Small intestine (tissue), 7 donors: ENCODE measurements at regions not wholly inside any gene's neighbourhood (a gene's known extent, or its start where the extent isn't known, plus 50 kb on each side); places are given as distances from the start of the nearest gene placed in this dataset.

ENCODE experiments used
- DNase-seq, 2 donors: peaks; one replicate each; pipeline versions ENCODE4 v3.0.0 to v3.0.0-alpha.2; 2013
- FAIRE-seq: peaks from 2 replicates; lab custom pipeline; 2012; peaks lifted over from hg19 to GRCh38; lab: Jason Lieb, UNC
- H3K27ac ChIP-seq, 3 donors: one replicate each; pipeline ENCODE4 v1.5.1; 2013; ENCODE audit warnings: low read length in 2 of 3, mild to moderate bottlenecking in 2 of 3, control low read depth in 1 of 3, inconsistent platforms in 1 of 3, low read depth in 1 of 3, moderate library complexity in 1 of 3
- H3K27me3 ChIP-seq, 3 donors: one replicate each; pipeline ENCODE4 v1.6.1; 2013; ENCODE audit warnings: low read length in 3 of 3, inconsistent platforms in 1 of 3; ENCODE audit not compliant: control insufficient read depth in 3 of 3, insufficient read depth in 3 of 3
- H3K36me3 ChIP-seq, 3 donors: one replicate each; pipeline ENCODE4 v1.6.1; 2013; ENCODE audit warnings: low read length in 3 of 3, inconsistent platforms in 1 of 3, low read depth in 1 of 3, mild to moderate bottlenecking in 1 of 3, moderate library complexity in 1 of 3; ENCODE audit not compliant: control insufficient read depth in 3 of 3, insufficient read depth in 2 of 3
- H3K4me1 ChIP-seq, 3 donors: one replicate each; pipeline ENCODE4 v1.6.1; 2013; ENCODE audit warnings: low read length in 2 of 3, inconsistent platforms in 1 of 3, low read depth in 1 of 3, mild to moderate bottlenecking in 1 of 3, moderate library complexity in 1 of 3; ENCODE audit not compliant: control insufficient read depth in 3 of 3, insufficient read depth in 2 of 3
- H3K4me3 ChIP-seq, 3 donors: one replicate each; pipeline ENCODE4 v1.5.1; 2013; ENCODE audit warnings: low read length in 3 of 3, control low read depth in 1 of 3, inconsistent platforms in 1 of 3, low read depth in 1 of 3, mild to moderate bottlenecking in 1 of 3, moderate library complexity in 1 of 3
- H3K9me3 ChIP-seq, 2 donors: one replicate each; pipeline ENCODE4 v1.6.1; 2013; ENCODE audit warnings: low read depth in 1 of 2, low read length in 1 of 2; ENCODE audit not compliant: control insufficient read depth in 2 of 2, insufficient read depth in 1 of 2
- WGBS, 3 donors: extraction: QIAGEN DNeasy Blood & Tissue Kit; methylation state at CpG; one replicate each; pipeline ENCODE4 v1.1.7; 2013; 5-methylcytosine and 5-hydroxymethylcytosine counted together
- donor health status: healthy with polysubstance abuse.
- donor health status: control.
- donor health status: control.
- donor health status: Bipolar disorder and iron deficiency.
- donor health status: healthy.

- H3K36me3 ChIP-seq, result no peaks in the 10 kb centered on the region
- no peaks in the 10 kb centered on the region for H3K27me3 ChIP-seq
- FAIRE-seq (no peak), DNase-seq (no peak)
- H3K27ac ChIP-seq, result no peak overlapping the region
- no peak overlapping the region for H3K4me3 ChIP-seq
- WGBS, 3 donors, result 50 to 71% (median 56%) methylated on average over 4 to 5 of the region's 5 CpGs
- no peaks in the 10 kb centered on the region for H3K4me1 ChIP-seq
- H3K9me3 ChIP-seq, result no peaks in the 10 kb centered on the region
Observed at GRCh38 chr1:29653034-29653810, 416.9 kb downstream of the PTPRU start.

DNA sequence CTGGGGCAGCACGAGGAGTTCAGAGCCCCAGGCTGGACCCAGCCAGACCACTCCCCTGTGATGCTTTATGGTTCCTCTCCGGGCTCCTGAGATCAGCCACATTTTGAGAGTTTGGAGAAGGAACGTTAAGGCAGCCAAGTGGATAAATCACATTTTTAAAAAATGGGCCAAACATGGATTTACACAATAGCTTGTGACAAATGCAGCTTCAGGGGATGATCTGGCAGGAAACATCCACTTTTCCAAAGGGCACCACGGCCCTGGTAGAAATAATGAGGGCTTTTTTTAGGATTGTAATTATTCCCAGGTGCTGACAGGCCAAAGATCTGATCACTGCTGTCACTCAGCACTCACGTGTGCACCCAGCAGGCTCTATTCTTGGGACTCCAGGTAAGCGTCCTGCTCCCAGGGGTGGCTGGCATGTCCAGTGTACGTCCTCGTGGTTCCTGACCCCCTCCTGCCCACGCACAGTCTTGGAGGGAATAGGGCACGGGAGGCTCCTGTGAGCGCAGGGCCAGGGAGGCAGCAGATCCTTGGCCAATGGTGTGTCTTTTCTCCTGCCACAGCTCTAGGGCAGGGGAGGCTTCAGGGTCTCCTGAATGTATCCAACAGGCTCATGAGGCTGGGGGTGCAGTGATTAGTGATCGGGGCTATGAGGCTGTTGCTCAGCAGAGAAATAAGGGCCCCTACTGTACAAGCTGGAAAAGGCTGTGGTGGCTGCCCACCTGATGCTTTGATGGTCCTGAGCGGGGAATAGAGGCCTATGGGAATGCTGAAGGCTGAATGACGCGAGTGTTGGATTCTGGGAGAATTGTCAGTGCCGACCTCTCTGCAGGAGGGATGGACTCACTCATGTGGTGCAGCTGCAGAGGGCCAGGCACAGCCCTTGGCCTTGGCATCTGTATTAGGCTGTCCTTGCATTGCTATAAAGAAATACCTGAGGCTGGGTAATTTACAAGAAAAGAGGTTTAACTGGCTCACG, 415.7 kb downstream of the PTPRU start:
- Histone ChIP-seq H3K27me3 (no peaks in the 10 kb centered on the region), H3K9me3 (no peaks in the 10 kb centered on the region), H3K36me3 (no peaks in the 10 kb centered on the region), H3K27ac (no peak overlapping the region), H3K4me1 (no peaks in the 10 kb centered on the region), H3K4me3 (no peak overlapping the region)
- DNase-seq (no peak), FAIRE-seq (no peak)
- WGBS, 3 donors, result 55 to 72% (median 71%) methylated on average over 17 of the region's 17 CpGs

- Histone ChIP-seq H3K9me3 (no peaks in the 10 kb centered on the region), H3K27me3 (peaks cover 0 to 3% (median 0%) of the 10 kb centered on the region in 3 donors), H3K27ac (no peak overlapping the region), H3K36me3 (no peaks in the 10 kb centered on the region), H3K4me3 (no peak overlapping the region), H3K4me1 (no peaks in the 10 kb centered on the region)
- DNase-seq, result no peak
- no peak for FAIRE-seq
Observed at GRCh38 chr1:29651246-29651645, 414.9 kb downstream of the PTPRU start.

GRCh38 chr1:29650476-29650875, 414.2 kb downstream of the PTPRU start:
- no peak overlapping the region for H3K4me3 ChIP-seq
- no peaks in the 10 kb centered on the region for H3K36me3 ChIP-seq
- H3K27ac ChIP-seq, result no peak overlapping the region
- no peak for FAIRE-seq
- H3K9me3 ChIP-seq, result no peaks in the 10 kb centered on the region
- no peaks in the 10 kb centered on the region for H3K4me1 ChIP-seq
- WGBS, 3 donors, result 71 to 83% (median 82%) methylated on average over 3 of the region's 3 CpGs
- DNase-seq, result no peak
- H3K27me3 ChIP-seq, result peaks cover 0 to 3% (median 0%) of the 10 kb centered on the region in 3 donors

DNA sequence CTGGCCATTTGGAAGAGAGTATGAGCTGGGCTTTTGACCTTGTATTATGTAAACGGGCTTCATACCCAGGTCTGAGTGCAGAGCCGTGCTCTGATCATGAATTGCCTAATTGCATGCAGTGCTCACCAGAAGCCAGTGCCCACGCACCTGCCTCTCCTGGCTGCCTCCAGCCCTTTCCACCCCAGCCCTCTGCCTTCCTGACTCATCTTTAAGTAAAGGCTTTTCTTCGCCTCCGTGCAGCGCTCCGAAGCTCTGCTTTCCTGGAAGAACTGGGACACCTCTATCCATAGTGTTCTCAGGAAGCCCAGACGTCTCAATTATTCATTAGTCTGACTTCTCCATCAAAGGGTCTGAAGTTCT, 413.7 kb downstream of the PTPRU start:
- H3K36me3 ChIP-seq, result no peaks in the 10 kb centered on the region
- H3K27me3 ChIP-seq, result peaks cover 0 to 3% (median 0%) of the 10 kb centered on the region in 3 donors
- no peak overlapping the region for H3K4me3 ChIP-seq
- FAIRE-seq (no peak), DNase-seq (no peak)
- H3K27ac ChIP-seq, result no peak overlapping the region
- no peaks in the 10 kb centered on the region for H3K9me3 ChIP-seq
- WGBS, 3 donors, result 62 to 82% (median 72%) methylated on average over 8 of the region's 8 CpGs
- H3K4me1 ChIP-seq, result no peaks in the 10 kb centered on the region

- H3K4me1 ChIP-seq, result no peaks in the 10 kb centered on the region
- H3K36me3 ChIP-seq, result no peaks in the 10 kb centered on the region
- H3K9me3 ChIP-seq, result no peaks in the 10 kb centered on the region
- no peak for DNase-seq
- WGBS, 3 donors, result 75 to 80% (median 78%) methylated on average over 15 of the region's 15 CpGs
- no peak for FAIRE-seq
- H3K4me3 ChIP-seq, result no peak overlapping the region
- peaks cover 0 to 3% (median 0%) of the 10 kb centered on the region in 3 donors for H3K27me3 ChIP-seq
- H3K27ac ChIP-seq, result no peak overlapping the region
Observed at GRCh38 chr1:29649189-29650040, 413.1 kb downstream of the PTPRU start.

- no peaks in the 10 kb centered on the region for H3K36me3 ChIP-seq
- H3K27me3 ChIP-seq, result peaks cover 0 to 3% (median 0%) of the 10 kb centered on the region in 3 donors
- no peak overlapping the region for H3K27ac ChIP-seq
- no peaks in the 10 kb centered on the region for H3K4me1 ChIP-seq
- FAIRE-seq (no peak), DNase-seq (no peak)
- WGBS, 3 donors, result 86 to 88% (median 87%) methylated on average over 3 of the region's 3 CpGs
- no peak overlapping the region for H3K4me3 ChIP-seq
- H3K9me3 ChIP-seq, result no peaks in the 10 kb centered on the region
Observed at GRCh38 chr1:29648798-29649188, 412.5 kb downstream of the PTPRU start.

DNA sequence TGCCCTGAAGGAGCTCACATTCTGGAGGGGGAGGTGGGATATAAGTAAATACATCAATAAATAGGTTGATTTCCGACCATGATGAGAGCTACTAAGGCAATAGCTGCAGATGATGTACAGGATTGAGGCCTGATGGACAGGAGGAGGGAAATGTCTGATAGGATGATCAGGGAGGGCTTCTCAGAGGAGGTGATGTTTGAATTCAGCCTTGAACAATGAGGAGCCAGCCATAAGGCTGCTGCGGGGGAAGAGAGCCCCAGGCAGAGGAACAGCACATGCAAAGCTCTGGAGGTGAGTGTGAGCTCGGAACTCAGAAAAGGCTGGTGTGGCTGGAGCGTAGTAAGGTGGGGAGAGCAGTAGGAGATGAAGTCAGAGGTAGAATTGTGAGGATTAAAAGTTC, 411.7 kb downstream of the PTPRU start:
- FAIRE-seq, result no peak
- DNase-seq, result no peak
- Histone ChIP-seq H3K27ac (no peak overlapping the region), H3K9me3 (no peaks in the 10 kb centered on the region), H3K4me3 (no peak overlapping the region), H3K27me3 (peaks cover 0 to 3% (median 0%) of the 10 kb centered on the region in 3 donors), H3K36me3 (no peaks in the 10 kb centered on the region), H3K4me1 (no peaks in the 10 kb centered on the region)
- WGBS, 3 donors, result 50 to 62% (median 52%) methylated on average over 4 of the region's 4 CpGs
